ENCODE measurements at regions not wholly inside any gene's neighbourhood (a gene's known extent, or its start where the extent isn't known, plus 50 kb on each side); places are given as distances from the start of the nearest gene placed in this dataset.
A peak's percentile ranks its signal among the peaks of the same experiment; 100 is the strongest.

- no peak for DNase-seq (ENCODE audit: low read depth in 3 of 3, low spot score in 2 of 3)
These were observed 1080.5 kb downstream of the IGSF11 start for GRCh38 chr3:117954131-117954530.

DNA sequence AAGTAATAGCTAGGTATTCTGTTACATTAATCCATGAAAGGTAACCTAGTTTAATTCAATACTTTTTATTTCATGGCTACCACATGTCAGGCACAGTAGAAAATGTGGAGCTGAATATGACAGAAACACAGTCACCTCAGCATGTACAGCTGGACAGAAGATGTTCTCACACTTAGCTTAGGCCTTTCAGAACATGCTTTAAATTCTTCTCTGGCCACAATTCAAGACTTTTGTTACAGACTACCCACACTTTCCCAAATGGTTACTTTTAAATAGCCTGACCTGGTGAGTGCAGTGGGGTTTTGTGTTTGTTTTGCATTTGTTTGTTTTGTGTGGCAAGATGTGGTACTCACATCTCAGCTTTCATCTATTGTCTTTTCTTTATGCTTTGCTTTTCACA, 1079.5 kb downstream of the IGSF11 start:
- DNase-seq (ENCODE audit: low read depth in 3 of 3, low spot score in 2 of 3): no peak

DNA sequence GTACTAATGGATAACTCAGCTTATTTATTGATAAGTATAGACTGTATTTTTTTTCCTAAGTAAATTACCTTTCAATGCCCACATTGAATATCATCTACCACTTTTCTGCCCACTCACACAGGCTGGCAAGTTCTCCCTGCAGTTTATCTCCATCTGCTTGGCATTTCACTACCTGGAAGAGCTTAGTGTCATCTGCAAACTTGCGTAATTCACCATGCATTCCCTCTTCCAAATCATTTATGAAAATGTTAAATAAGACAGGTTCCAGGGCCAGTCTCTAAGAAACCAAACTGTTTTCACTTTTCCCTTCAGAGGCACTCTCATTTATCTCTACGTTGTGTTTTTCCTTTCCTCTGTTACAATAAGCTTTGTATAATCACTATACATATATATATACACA, 1076.6 kb downstream of the IGSF11 start:
- no peak for DNase-seq (ENCODE audit: low read depth in 3 of 3, low spot score in 2 of 3)

DNA sequence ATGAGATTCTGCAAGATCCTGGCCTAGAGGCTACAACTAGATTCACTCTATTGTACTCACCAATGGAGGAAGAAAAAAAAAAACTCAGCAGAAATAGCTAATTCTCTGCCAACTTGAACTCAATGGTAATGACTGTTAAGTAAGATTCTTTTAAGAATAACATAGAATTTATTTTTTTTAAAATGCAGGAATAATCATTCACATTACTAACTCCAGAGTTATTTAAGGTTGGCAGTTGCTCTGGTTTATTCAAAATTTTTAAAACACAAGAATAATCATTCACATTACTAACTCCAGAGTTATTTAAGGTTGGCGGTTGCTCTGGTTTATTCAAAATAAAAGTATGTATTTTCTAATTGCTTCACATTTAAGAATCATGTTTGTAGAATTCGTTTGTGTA, 1071.9 kb downstream of the IGSF11 start:
- DNase-seq (ENCODE audit: low read depth in 3 of 3, low spot score in 2 of 3): no peak

GRCh38 chr3:117963858-117964257, 1070.8 kb downstream of the IGSF11 start:
- DNase-seq (ENCODE audit: low read depth in 3 of 3, low spot score in 2 of 3): no peak

- no peak for DNase-seq (ENCODE audit: low read depth in 3 of 3, low spot score in 2 of 3)
These were observed 1069.8 kb downstream of the IGSF11 start for GRCh38 chr3:117964814-117965213.

GRCh38 chr3:117977504-117978228, 1057.0 kb downstream of the IGSF11 start:
- DNase-seq (ENCODE audit: low read depth in 3 of 3, low spot score in 2 of 3): no peak

GRCh38 chr3:117979466-117979865, 1055.2 kb downstream of the IGSF11 start:
- no peak for DNase-seq (ENCODE audit: low read depth in 3 of 3, low spot score in 2 of 3)

GRCh38 chr3:117987256-117987655, 1047.4 kb downstream of the IGSF11 start:
- no peak for DNase-seq (ENCODE audit: low read depth in 3 of 3, low spot score in 2 of 3)

GRCh38 chr3:117989982-117990381, 1044.7 kb downstream of the IGSF11 start:
- no peak for DNase-seq (ENCODE audit: low read depth in 3 of 3, low spot score in 2 of 3)

- DNase-seq (ENCODE audit: low read depth in 3 of 3, low spot score in 2 of 3): no peak
These were observed 1044.0 kb downstream of the IGSF11 start for GRCh38 chr3:117990627-117991026.

DNA sequence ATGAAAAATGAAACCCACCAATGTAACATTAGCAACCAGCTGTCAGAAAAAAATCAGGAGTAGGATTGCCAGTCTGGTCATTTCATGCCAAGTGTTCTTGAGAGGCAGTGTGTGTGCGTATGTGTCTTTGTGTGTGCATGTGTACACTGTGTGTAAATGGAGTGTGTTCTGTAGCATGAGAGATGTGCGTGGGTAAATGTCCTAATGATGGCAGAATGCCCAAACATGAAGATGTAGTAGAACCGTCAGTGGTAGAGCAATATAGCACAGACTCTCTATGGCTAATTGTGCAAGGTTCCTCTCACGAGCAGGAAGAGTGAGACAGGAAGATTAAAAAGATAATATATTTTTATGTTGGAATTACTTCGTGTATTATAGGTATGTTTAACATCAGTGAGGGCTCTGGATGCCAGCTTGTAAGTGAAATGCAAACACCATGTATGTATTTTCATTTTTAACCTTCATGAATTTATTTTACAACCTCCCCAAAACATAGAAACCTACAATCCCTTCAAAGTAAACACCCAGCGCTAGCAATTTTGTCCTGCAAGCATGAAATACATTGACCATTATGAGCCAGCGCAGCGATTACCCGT, 1038.7 kb downstream of the IGSF11 start:
- DNase-seq (ENCODE audit: low read depth in 3 of 3, low spot score in 2 of 3): no peak

GRCh38 chr3:117997201-117998049, 1037.2 kb downstream of the IGSF11 start:
- peak; percentile 62 to 77 (median 74) for DNase-seq (ENCODE audit: low read depth in 3 of 3, low spot score in 2 of 3)

DNA sequence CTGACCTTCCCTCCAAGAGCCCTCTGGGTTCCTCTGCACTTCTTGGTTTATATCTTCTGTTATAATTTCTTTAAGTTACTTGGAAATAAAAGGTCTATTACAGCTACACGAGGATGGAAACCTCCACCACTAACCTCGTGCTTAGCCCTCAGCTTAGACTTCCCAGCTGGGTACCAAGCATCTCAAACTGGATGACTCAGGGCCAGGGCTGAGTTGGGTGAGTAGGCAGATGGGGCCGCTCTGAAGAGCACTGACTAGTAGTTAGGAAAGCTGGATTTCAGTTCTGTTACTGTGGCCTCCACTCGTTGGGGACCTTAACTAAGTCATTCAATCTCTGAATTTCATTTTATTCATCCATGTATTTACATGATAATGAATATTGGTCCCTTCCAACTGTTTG, 1036.6 kb downstream of the IGSF11 start:
- DNase-seq (ENCODE audit: low read depth in 3 of 3, low spot score in 2 of 3): no peak

- no peak for DNase-seq (ENCODE audit: low read depth in 3 of 3, low spot score in 2 of 3)
These were observed 1034.4 kb downstream of the IGSF11 start for GRCh38 chr3:118000219-118000618.

GRCh38 chr3:118001380-118001779, 1033.3 kb downstream of the IGSF11 start:
- no peak for DNase-seq (ENCODE audit: low read depth in 3 of 3, low spot score in 2 of 3)

GRCh38 chr3:118011910-118012309, 1022.7 kb downstream of the IGSF11 start:
- no peak for DNase-seq (ENCODE audit: low read depth in 3 of 3, low spot score in 2 of 3)

DNA sequence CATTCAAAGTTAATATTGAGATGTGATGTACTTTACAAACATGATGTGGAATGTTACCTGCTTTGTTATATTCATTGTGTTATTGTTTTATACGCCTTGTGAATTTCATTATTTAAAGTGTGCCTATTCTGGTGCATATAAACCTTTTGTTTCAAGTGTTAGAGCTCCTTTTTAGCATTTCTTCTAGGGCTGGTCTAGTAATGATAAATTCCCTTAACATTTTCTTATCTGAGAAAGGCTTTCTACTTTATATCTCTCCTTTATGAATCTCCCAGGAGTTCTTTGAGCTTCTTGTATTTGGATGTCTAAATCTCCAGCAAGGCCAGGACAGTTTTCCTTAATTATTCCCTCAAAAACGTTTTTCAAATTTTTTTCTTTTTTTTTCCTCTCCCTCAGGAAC, 1005.6 kb downstream of the IGSF11 start:
- no peak for DNase-seq (ENCODE audit: low read depth in 3 of 3, low spot score in 2 of 3)

DNA sequence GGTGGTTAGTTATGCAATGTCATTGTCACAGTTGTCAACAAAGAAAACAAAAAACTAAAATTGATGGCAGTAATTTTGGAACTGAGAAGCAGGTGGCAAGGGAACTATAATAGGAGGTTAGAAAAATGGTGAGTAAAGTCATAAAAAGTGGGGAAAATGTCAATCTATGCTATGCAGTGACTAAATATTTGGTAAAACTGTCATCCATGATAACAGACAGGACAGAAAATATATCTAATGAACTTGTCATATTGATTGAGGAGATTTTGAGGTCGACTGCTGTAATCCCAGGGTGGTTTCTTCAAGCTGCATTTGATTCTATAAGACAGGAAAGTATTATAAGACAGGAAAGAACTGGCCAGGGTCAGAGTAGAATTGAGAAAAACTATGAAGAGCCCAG, 998.4 kb downstream of the IGSF11 start:
- no peak for DNase-seq (ENCODE audit: low read depth in 3 of 3, low spot score in 2 of 3)

- no peak for DNase-seq (ENCODE audit: low read depth in 3 of 3, low spot score in 2 of 3)
These were observed 979.3 kb downstream of the IGSF11 start for GRCh38 chr3:118055381-118055780.

- no peak for DNase-seq (ENCODE audit: low read depth in 3 of 3, low spot score in 2 of 3)
These were observed 977.6 kb downstream of the IGSF11 start for GRCh38 chr3:118057086-118057485.

GRCh38 chr3:118059096-118059495, 975.5 kb downstream of the IGSF11 start:
- DNase-seq (ENCODE audit: low read depth in 3 of 3, low spot score in 2 of 3): no peak

Data from right renal cortex interstitium (tissue), 3 donors.